T-helper 2 cell treated with Interferon-gamma antibody and Interleukin-4, amounts not matched to agents 5 μg/mL and 100 μg/mL, for 36 hours (primary cell): ENCODE measurements at regions not wholly inside any gene's neighbourhood (a gene's known extent, or its start where the extent isn't known, plus 50 kb on each side); places are given as distances from the start of the nearest gene placed in this dataset.

Source experiments
- DNase-seq: peaks from one replicate; pipeline ENCODE4 v3.0.0; 2021; ENCODE audit warnings: low spot score
- H3K27ac Mint-ChIP-seq: one replicate; pipeline ENCODE4 v1.8.0; 2021; ENCODE audit warnings: mild to moderate bottlenecking, mixed read lengths
- H3K27me3 Mint-ChIP-seq: one replicate; pipeline ENCODE4 v1.8.0; 2021; ENCODE audit warnings: low read depth, mixed read lengths
- H3K36me3 Mint-ChIP-seq: one replicate; pipeline ENCODE4 v1.8.0; 2021; ENCODE audit warnings: low read depth, mixed read lengths
- H3K4me1 Mint-ChIP-seq: one replicate; pipeline ENCODE4 v1.8.0; 2021; ENCODE audit warnings: low read depth, mixed read lengths
- H3K4me3 Mint-ChIP-seq: one replicate; pipeline ENCODE4 v1.8.0; 2022; ENCODE audit warnings: mild to moderate bottlenecking, moderate library complexity, mixed read lengths
- H3K9me3 Mint-ChIP-seq: one replicate; pipeline ENCODE4 v1.8.0; 2021; ENCODE audit warnings: mixed read lengths

DNA sequence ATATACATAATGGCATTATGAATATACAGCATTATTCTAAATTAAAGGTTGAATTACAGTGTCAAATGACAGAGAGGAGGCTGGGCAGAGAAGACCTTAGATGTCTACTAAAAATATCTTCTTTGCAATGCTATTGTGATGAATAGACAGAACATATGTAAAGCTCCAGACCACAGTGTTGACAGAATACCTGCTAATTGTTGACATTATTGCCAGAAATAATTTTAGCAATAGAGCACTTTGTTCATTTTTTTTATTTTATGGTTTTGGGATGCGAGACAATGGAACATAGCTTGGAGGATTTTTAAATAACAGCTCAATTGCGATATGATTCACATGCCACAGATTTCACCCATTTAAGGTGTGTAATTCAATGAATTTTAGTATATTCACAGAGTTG lies 508.8 kb downstream of the PSAT1 start:
- Mint-ChIP-seq H3K36me3 (no peaks in the 10 kb centered on the region), H3K4me1 (no peaks in the 10 kb centered on the region), H3K9me3 (no peaks in the 10 kb centered on the region), H3K4me3 (no peak overlapping the region), H3K27me3 (no peaks in the 10 kb centered on the region), H3K27ac (no peak overlapping the region)
- DNase-seq, result no peak

DNA sequence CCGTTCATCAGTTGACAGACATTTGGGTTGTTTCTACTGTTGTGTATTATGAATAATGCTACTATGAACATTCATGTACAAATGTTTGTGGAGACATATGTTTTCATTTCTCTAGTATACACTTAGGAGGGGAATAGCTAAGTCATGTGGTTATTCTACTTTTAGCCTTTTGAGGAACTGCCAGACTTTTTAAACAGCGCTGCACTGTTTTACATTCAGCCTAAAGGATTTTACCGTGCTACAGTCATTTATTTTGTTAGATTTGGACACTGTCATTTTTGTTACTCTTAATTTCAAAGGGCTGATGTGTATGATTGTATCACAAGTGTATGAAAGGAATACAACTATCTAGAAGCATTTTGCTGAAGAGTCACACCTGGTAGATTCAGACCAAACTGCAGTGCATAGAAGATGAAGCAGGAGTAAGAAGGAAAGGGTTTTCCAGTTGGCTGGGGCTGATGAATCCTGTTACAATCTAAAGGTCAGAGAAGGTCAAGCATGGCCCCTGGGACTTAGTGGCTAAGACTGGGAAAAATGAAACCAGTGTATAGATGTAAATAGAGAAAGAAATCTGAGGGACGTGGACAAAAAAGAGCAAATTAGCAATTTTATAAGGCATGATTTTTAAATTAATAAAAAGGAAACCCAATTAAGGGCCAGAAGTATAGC lies 509.7 kb downstream of the PSAT1 start:
- no peaks in the 10 kb centered on the region for H3K27me3 Mint-ChIP-seq
- no peak overlapping the region for H3K27ac Mint-ChIP-seq
- no peak overlapping the region for H3K4me3 Mint-ChIP-seq
- DNase-seq, result no peak
- H3K9me3 Mint-ChIP-seq, result no peaks in the 10 kb centered on the region
- H3K4me1 Mint-ChIP-seq, result no peaks in the 10 kb centered on the region
- H3K36me3 Mint-ChIP-seq, result no peaks in the 10 kb centered on the region

DNA sequence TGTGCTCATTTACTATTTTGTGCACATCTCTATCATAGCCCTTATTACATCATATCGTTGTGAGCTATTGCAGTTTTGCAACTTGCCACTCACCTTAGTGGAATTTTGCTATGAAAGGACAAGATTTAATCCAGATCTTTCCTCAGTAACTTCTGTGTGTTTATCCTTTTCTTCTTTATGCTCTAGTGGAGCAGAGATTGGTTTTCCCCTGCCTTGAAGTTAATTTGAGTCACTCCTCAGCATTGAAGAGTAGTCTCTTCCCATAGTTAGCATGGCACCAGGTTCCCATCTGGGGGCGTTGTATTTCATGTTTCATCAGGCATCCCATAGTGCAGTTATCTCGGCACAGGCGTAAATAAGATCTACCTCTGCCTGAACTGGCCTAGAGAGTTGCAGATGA lies 510.4 kb downstream of the PSAT1 start:
- Mint-ChIP-seq H3K4me1 (no peaks in the 10 kb centered on the region), H3K36me3 (no peaks in the 10 kb centered on the region), H3K4me3 (no peak overlapping the region)

DNA sequence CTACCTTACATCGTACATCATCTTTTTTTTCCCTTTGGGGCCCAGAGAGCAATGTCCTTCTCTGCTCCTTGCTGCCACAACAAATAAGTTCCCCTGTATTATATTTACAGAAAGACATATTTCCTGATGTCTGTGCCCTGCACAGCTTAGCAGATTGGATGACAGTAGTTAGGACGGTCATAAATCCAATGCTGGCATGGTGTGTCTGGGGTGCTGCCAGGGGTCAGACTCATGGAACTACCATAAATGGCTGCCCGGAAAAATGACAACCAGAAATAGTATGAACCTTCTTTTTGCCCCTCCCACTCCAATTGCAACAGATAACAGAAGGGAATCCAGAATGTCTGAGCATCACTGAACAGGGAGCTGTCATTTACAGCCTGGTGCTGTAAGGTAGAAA lies 511.1 kb downstream of the PSAT1 start:
- Mint-ChIP-seq H3K27me3 (no peaks in the 10 kb centered on the region), H3K4me3 (no peak overlapping the region), H3K4me1 (no peaks in the 10 kb centered on the region), H3K9me3 (no peaks in the 10 kb centered on the region), H3K27ac (no peak overlapping the region), H3K36me3 (no peaks in the 10 kb centered on the region)
- no peak for DNase-seq

More for the DNA sequence above, 510.4 kb downstream of the PSAT1 start:
- no peak for DNase-seq
- Mint-ChIP-seq H3K27me3 (no peaks in the 10 kb centered on the region), H3K27ac (no peak overlapping the region), H3K9me3 (no peaks in the 10 kb centered on the region)

DNA sequence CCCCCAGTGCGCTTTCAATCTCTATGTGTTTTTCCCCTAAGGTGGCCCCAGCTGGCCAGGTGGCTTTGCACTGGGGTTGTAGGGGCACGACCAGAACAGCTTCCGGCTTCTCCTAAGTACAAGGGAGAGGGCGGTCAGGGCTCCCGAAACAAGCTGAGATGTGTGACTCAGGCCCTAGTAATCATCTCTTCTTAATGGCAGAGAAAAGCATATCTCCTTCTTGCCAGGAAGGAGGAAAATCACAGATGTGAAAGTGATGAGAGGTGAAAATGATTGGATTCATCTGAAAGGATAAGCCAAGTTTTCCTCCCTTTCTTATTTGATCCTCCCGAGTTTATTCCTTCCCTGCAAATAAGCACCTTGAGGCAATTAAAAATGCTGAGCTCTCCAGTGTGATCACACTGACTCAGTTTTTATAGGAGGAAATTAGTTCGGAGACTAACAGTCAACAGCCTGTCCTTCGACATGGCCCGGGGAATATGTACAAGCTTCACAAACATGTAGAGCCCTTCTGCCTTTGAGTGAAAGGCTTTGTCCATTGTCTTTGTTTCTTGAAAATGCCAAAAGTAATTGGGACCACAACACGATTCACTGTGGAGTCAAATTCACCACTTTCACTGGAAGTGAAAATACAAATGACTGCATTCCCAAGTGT lies 514.8 kb downstream of the PSAT1 start:
- Mint-ChIP-seq H3K4me3 (no peak overlapping the region), H3K27ac (no peak overlapping the region), H3K36me3 (no peaks in the 10 kb centered on the region), H3K4me1 (no peaks in the 10 kb centered on the region), H3K9me3 (no peaks in the 10 kb centered on the region), H3K27me3 (no peaks in the 10 kb centered on the region)
- DNase-seq, result no peak

DNA sequence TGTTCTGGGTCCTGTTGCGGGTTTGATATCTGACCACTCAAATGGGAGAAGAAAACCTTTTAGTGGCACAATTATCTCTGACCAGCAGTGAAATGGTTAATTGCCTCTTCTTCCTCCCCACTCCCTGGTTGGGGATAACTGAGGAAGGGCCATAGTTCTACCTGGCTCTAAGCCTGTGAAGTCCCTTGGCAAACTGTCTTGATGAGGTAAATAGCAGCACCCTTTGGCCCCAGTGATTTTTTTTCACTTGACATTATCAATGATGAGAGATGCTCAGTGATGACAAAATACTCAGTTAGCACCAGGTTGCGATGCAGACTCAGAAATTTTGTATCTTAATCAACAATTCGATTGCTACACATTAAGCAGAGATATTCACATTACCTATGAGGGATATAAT lies 515.7 kb downstream of the PSAT1 start:
- Mint-ChIP-seq H3K4me1 (no peaks in the 10 kb centered on the region), H3K27me3 (no peaks in the 10 kb centered on the region), H3K36me3 (no peaks in the 10 kb centered on the region), H3K27ac (no peak overlapping the region), H3K4me3 (no peak overlapping the region), H3K9me3 (no peaks in the 10 kb centered on the region)
- no peak for DNase-seq

DNA sequence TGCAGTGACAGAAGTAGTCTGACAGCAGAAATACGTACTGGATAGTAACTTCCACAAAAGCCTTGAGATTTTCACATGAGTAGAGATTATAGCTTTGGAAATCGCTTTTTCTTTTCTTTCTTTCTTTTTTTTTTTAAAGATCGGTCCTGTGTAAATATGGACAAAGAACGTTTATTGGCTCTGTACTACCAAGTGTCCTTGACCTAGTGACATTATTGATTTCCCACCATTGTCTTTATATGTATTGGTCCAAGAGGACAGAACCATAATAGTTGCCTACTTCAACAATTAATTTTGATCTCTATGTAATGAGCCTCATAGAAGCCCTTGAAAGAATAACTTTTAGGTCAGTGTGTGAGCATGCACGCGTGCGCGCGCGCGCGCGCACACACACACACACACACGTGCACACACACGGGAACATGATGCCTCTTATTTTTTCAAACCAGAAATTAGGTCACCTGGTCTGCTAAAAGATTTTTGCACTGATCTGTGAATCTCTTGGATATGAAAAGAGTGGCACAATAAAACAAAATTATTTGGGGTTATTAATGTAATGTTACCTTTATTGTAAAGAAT lies 516.8 kb downstream of the PSAT1 start:
- Mint-ChIP-seq H3K27me3 (no peaks in the 10 kb centered on the region), H3K4me1 (no peaks in the 10 kb centered on the region), H3K4me3 (no peak overlapping the region), H3K27ac (no peak overlapping the region), H3K9me3 (no peaks in the 10 kb centered on the region), H3K36me3 (no peaks in the 10 kb centered on the region)
- DNase-seq, result no peak

DNA sequence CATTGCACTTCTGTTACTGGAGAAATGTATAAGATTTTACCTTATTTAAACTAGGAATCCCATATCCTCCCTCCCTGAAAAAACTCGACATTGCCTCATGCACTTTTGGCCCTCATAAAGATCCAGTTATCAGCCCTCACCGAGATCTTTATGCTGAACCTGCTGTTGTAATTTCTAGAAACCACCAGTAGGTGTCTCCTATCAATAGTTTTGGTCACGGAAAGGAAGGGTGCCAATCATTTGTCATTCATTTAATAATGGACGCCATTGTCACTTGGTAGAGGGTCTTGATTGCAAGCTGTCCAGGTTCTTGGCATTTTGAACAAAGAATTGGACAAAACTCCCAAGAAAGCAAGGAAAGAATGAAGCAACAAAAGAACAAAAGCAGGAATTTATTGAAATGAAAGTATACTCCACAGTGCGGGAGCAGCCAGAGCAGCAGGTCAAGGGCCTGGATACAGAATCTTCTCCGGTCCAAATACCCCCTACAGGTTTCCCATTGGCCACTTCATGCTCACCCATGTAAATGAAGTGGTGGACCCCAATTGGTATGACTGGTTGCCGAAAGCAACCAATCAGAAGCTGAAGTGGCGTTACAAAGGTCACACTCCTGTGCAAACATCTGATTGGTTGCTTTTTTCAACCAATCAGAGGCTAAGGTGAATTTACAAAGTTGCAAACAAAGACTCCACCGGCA lies 524.3 kb downstream of the PSAT1 start:
- H3K4me3 Mint-ChIP-seq, result peak overlapping the region; percentile 22
- no peaks in the 10 kb centered on the region for H3K9me3 Mint-ChIP-seq
- H3K36me3 Mint-ChIP-seq, result no peaks in the 10 kb centered on the region
- H3K4me1 Mint-ChIP-seq, result peaks cover 4% of the 10 kb centered on the region
- no peak for DNase-seq
- H3K27me3 Mint-ChIP-seq, result no peaks in the 10 kb centered on the region
- H3K27ac Mint-ChIP-seq, result no peak overlapping the region

DNA sequence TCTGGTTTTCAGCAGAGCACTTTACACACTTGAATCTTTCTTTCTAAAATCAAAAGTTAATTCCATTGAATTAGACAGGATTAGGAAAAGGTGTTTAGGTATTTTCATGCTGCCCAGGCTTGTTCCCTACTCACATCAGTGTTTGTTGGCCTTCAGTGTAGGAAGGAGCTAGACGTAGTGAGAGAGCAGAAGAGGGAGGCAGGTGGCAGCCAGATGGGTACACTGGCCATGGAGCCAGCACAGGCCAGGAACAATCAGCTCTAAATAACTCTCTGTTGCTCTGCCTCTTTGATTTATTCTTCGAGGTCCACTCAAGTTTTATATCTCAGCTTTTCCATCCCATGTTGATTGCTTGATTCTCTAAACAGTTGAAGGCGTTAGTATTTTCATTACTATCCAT lies 529.6 kb downstream of the PSAT1 start:
- Mint-ChIP-seq H3K27ac (no peak overlapping the region), H3K27me3 (no peaks in the 10 kb centered on the region), H3K36me3 (no peaks in the 10 kb centered on the region), H3K4me1 (no peaks in the 10 kb centered on the region), H3K9me3 (no peaks in the 10 kb centered on the region), H3K4me3 (no peak overlapping the region)
- no peak for DNase-seq

DNA sequence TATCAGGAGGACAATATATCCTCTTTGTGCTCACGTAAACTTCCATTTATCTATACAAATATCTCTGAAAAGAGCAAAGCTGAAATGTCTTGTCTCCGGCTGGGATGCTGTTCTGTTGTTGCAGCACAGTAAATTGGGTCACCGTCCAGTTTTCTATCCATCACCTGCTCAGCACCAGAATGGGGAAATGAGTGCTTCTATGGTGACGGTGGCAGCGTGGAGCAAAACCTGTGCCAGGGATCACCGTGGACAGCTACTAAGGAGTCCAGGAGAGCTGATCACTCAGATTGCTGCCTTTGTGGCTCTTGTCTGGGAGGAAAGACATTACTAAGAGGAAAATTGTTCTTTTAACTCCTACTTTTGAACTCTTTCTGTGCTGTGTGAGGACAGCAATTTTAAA lies 531.6 kb downstream of the PSAT1 start:
- DNase-seq, result no peak
- H3K9me3 Mint-ChIP-seq, result no peaks in the 10 kb centered on the region
- H3K36me3 Mint-ChIP-seq, result no peaks in the 10 kb centered on the region
- no peak overlapping the region for H3K4me3 Mint-ChIP-seq
- H3K4me1 Mint-ChIP-seq, result no peaks in the 10 kb centered on the region
- H3K27ac Mint-ChIP-seq, result no peak overlapping the region
- no peaks in the 10 kb centered on the region for H3K27me3 Mint-ChIP-seq

DNA sequence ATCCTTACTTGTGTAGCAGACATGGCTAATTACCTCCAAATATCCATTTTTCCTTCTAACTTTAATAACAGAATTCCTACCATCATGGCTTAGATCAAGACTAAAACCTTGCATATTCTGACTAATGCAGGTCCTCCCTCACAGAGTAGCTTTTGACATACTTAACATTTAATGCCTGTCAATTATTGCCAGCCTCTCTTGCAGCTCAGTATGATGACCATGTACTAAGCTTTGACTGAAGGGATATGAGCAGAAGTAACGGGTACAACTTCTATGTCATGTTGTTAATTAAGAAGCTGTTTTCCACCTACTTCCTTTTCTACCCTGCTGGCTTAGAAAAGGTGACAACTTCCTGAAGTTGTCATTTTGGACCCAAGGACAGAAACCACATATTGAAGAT lies 533.4 kb downstream of the PSAT1 start:
- H3K36me3 Mint-ChIP-seq, result no peaks in the 10 kb centered on the region
- H3K4me3 Mint-ChIP-seq, result no peak overlapping the region
- no peak for DNase-seq
- no peaks in the 10 kb centered on the region for H3K4me1 Mint-ChIP-seq
- no peak overlapping the region for H3K27ac Mint-ChIP-seq
- no peaks in the 10 kb centered on the region for H3K27me3 Mint-ChIP-seq
- no peaks in the 10 kb centered on the region for H3K9me3 Mint-ChIP-seq

DNA sequence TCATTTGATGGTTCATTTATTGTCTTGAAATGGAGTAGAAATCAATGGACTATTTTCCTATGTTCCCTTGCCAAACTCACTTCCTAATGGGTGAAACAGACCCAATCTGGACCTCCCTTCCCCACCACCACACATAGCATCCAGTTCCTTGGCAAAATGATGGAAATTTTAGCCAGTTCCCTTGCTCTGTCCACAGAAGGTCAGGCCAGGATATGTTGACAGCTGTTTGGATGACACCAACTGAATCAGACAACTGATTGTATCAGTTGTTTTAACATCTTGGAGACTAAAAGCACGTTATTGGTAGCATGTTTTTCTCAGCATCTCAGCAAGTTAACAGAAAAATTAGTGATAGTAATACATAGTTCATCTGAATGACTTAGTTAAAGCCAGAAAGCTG lies 534.8 kb downstream of the PSAT1 start:
- H3K9me3 Mint-ChIP-seq, result no peaks in the 10 kb centered on the region
- H3K4me1 Mint-ChIP-seq, result no peaks in the 10 kb centered on the region
- no peaks in the 10 kb centered on the region for H3K27me3 Mint-ChIP-seq
- no peak overlapping the region for H3K4me3 Mint-ChIP-seq
- no peak overlapping the region for H3K27ac Mint-ChIP-seq
- DNase-seq, result no peak
- H3K36me3 Mint-ChIP-seq, result no peaks in the 10 kb centered on the region

DNA sequence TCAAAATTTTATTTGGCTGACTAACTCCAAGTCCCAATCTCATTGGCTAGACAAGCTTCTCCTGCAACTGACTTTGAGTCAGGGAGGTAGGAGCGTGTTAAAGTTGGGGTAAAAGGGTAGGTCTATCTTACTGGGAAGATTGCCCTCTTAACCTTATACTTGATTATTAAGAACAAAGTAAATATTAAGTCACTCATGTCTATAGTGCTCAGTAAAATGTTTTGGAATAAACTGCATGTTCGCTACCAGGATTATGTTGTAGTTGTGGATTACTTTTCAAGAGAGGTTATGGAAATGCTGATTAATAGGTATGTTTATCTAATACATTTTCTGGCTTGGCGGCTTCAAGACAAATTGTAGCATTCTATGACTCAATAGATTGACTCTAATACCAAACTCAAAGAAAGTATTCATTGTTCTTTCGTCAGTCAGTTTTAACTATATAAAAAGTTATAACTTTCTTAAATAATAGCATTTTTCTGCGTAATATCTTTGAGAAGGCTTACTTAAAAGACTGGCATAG lies 539.1 kb downstream of the PSAT1 start:
- Mint-ChIP-seq H3K27ac (no peak overlapping the region), H3K27me3 (no peaks in the 10 kb centered on the region), H3K4me3 (no peak overlapping the region), H3K36me3 (no peaks in the 10 kb centered on the region), H3K9me3 (no peaks in the 10 kb centered on the region), H3K4me1 (no peaks in the 10 kb centered on the region)
- DNase-seq, result no peak

DNA sequence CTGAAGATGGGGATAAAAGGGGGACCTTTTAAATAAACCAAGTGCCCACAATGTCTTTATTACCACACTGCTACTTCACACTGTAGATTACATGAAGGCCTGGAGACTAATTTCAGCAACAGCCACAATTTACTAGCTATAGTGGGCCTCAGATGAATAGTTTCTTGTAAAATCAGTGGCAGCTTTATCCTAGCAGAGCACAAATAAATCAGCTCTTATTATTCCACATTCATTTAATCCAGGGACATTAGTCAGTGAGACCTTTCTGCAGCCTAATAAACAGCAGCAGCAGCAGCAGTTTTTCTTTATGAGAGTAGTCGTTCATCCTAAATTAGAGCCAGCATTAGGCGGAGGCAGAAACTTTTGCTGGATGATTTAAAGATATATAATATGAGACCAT lies 542.3 kb downstream of the PSAT1 start:
- no peaks in the 10 kb centered on the region for H3K27me3 Mint-ChIP-seq
- no peak overlapping the region for H3K4me3 Mint-ChIP-seq
- H3K27ac Mint-ChIP-seq, result no peak overlapping the region
- H3K36me3 Mint-ChIP-seq, result no peaks in the 10 kb centered on the region
- no peaks in the 10 kb centered on the region for H3K4me1 Mint-ChIP-seq
- H3K9me3 Mint-ChIP-seq, result peaks cover 8% of the 10 kb centered on the region
- DNase-seq, result no peak
